AG20443 (cell line): ENCODE measurements at regions not wholly inside any gene's neighbourhood (a gene's known extent, or its start where the extent isn't known, plus 50 kb on each side); places are given as distances from the start of the nearest gene placed in this dataset.

Experiments used
- DNase-seq: peaks from one replicate; pipeline ENCODE4 v3.0.0; 2012; ENCODE audit warnings: low spot score, mixed read lengths

DNA sequence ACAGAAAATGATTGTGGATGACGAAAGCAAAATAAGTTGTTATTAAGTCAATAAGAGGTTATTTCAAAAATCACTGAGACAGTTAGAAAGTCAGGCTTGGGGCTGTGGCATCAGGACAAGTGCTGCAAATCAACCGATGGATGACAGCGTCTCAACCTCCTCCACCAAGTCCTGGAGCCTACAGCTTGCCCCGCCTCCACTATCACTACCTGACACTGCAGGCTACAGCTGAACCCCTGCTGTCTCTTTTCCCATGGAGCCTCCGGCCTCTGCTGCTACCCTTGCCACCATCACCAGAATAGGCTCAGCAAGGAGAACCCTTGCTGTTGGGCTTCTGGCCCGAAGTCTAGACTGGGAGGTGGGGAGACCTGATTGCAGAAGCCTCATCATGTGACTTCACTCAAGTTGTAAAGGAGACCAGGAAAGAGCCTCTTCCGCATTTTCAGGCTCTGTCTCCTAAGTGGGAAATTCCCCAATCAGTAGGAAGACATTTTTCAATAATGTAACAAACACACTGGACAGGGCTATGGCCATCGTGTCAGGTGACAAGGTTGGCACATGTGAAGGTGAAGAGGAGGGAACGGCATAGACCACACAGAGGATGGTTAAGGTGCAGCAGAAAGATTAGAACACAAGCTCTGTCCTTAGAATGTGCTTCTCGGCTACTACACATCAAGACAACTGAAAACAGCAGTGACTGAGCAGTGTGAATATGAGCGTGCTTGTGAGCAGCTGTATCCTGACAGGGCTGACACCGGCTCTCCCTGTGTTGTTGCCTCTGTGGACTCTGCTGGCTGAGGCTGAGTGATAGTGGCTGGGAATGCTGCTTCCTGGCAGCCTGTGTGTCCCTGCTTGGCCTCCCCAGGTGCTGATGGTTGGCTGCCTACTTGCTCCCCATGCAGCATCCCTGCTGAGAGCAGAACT is 660.7 kb downstream of the PTPRU start:
- no peak for DNase-seq

GRCh38 chr1:29896300-29896699 is 660.0 kb downstream of the PTPRU start:
- no peak for DNase-seq

DNA sequence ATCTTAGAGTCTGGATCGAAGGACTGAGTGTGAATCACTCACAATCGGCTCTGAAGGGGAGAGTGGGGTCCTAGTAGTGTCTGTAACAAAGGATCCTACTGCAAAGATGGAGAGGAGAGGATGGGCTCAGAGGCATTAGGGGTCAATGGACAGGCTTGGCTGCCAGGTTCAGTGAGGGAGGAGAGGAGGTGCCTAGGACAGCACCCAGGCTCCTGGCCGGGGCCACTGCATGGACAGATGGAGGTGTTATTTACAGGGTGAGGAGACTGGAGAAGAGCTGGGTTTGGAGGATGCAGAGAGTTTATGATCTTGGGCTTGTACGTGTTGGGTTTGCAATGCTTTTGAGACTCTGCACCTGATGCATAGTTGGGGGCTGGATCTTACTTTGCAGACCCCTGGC is 658.9 kb downstream of the PTPRU start:
- DNase-seq: no peak

GRCh38 chr1:29894311-29894710 is 658.0 kb downstream of the PTPRU start:
- no peak for DNase-seq

GRCh38 chr1:29893806-29894205 is 657.5 kb downstream of the PTPRU start:
- no peak for DNase-seq

- no peak for DNase-seq
Observed at GRCh38 chr1:29893046-29893723, 656.9 kb downstream of the PTPRU start.

GRCh38 chr1:29892247-29892646 is 655.9 kb downstream of the PTPRU start:
- no peak for DNase-seq

DNA sequence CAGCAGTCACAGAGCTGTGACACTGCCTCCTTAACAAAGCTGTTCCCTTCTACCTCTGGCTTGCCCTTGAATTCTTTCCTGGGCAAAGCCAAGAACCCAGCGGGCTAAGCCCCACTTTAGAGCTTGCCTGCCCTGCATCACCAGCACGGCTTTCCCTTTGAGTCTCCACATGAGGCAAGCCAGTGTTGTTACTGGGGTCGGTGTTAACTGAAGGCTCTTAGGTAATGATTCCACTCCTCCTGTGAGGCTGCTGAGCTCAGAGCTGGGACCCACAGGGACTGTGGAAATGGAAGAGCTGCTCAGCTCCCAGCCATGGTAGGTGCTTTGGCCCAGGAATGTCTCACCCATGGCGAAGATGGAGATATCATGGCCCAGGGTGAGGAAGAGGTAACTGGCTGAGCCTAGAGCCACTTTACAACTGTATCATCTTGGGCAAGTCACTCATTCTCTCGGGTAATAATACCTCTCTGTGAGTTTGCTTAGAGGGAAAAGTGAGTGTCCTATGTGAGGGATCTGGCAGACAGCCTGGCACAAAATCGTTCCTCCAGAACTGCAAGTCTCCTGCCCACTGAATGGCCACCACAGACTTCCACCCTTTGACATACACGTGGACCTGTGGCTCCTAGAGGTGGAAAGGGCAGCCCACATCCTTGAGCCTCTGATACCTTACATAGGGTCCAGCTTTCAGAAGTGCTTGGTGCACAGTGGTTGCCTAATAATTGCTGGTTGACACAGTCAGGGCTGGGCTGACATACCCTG is 654.1 kb downstream of the PTPRU start:
- DNase-seq: no peak

DNA sequence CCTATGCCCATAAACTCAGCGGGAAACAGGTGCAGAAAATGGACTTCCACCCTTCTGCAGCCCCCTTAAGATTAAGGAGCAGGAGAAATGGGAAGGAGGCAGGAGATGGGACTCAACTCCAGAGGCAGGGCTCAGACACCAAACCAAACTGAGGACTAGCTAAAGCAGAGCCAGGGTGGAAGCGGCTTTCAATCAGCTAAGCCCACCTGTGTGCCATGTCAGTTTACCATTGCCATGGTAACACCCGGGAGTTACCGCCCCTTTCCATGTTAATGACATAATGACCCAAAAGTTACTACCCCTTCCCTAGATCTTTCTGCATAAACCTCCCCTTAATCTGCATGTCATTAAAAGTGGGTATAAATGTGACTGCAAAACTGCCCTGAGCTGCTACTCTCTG is 653.5 kb downstream of the PTPRU start:
- no peak for DNase-seq

DNA sequence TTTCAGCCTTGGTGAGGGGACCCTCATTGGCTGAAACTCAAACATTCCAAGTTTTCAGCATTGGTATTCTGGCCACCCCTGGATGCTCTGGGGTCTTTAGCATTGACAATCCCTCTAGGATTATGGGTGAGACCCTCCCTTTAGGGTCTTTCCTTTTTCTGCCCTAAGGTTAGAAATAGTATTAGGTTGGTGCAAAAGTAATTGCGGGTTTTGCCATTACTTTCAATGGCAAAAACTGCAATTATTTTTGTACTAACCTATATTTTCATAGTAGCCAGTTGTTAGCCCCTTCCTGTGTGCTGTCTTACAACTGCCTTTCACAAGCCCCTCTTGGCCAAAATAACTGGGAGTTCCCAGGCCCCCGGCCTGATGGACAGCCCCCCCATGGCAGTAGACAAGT is 648.4 kb downstream of the PTPRU start:
- DNase-seq: no peak

DNA sequence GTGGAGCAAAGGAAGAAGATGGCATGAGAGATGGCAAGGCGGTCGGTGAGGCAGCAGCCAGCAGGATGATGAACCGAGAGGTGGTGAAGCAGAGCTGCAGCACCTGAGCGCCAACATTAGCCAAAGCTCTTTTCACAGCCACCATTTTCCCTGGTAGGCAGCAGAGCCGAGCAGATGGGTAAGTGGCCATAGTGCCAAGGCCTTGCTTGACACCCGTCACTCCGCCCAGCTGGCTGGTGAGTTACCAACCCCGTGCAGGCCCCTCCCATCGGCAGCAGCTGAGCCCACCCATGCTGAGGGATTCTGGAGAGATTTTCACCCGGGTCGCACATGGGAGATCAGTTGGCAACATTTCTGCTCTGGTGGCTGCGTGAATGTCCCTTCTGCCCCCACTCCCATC is 647.7 kb downstream of the PTPRU start:
- DNase-seq: no peak

DNA sequence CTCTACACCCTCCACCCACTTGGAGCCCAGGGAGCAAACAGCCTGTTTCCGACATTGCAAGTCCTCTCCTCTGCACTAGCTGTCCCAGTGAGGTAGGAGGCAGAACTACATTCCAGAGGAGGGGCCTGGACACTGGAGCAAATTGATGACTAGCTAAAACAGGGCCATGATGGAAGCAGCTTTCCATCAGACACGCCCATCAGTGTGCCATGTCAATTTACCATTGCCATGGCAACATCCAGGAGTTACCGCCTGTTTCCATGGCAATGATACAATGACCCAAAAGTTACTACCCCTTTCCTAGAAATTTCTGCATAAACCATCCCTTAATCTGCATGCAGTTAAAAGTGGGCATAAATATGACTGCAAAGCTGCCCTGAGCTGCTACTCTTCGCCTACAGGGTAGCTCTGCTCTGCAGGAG is 647.1 kb downstream of the PTPRU start:
- DNase-seq: no peak

- DNase-seq: no peak
Observed at GRCh38 chr1:29880556-29880955, 644.2 kb downstream of the PTPRU start.

- no peak for DNase-seq
Observed at GRCh38 chr1:29879217-29879616, 642.9 kb downstream of the PTPRU start.

- DNase-seq: no peak
Observed at GRCh38 chr1:29878501-29878900, 642.2 kb downstream of the PTPRU start.

DNA sequence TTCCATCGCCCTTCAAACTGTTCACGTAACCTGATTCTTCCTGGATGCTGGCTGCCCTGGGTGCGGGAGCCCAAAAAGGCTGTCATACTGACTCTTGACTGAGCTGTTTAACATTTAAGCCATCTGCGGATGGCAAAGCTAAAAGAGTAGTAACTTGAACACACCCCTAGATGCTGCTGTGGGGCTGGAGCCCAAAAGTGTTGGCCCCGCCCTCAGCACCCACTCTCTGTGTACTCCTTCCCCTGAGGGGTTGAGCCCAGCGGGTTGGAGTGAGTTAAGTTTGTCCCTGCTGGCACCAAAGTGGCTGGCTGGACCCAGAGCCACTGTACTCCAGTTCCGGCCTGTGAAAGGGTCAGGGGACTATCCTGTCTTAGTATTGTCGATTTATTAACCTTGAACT is 640.6 kb downstream of the PTPRU start:
- no peak for DNase-seq

DNA sequence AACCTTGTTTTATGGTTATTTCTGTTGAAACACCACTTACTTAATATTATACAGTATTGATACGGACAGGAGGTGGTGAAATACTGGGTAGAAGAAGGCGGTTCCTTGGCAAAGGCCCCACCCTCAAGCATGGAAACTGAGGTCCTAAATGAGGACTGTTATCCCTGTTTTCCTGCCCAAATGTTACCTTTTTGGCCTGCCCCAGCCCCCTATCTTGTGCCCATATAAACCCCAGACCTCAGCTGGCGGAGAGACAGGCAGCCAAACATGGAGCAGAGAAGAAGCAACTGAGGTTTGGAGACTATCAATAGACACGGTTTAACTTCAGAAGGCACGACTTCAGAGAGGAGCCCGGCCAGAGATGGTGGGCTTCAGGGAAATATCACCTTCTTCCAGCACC is 640.1 kb downstream of the PTPRU start:
- no peak for DNase-seq

DNA sequence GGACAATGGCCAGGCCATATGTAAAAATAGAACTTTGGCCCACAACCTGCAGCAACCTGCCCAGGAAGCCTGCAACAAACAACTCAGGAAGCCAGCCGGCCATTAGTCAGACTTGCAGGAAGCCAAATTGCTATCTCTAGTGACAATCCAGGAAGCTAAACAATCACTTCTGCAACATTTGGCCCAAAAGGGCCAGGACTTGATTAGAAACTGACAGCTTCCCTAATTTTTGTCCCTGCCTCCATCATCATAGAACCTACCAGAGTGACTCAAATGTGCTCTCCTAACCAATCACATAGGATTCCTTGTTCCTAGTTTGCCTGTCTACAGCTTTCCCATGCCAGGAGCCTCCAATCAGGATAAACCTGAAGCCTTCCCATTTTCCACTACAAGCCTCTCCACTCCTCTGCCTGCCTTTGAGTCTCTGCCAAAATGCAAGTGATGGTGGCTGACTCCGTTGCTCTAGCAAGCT is 639.3 kb downstream of the PTPRU start:
- no peak for DNase-seq

GRCh38 chr1:29870621-29871020 is 634.3 kb downstream of the PTPRU start:
- no peak for DNase-seq

DNA sequence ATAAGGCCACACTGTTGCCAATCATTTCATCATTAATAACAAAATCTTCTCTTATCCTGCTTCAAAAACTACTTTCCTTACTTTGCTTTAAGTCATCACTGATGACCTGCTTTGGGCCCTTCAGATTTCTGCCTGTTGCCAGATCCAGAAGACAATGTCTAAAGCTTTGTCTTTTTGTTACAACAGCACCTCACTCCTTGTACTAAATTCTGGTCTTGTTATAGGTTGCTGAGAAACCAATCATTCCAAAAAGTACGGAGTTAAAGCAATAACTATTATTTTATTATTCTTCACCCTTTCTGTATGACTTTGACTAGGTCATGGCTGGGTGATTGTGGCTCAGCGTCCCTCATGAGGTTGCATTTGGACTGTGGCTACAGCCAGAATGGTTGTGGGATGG is 633.5 kb downstream of the PTPRU start:
- no peak for DNase-seq

- no peak for DNase-seq
Observed at GRCh38 chr1:29868944-29869343, 632.6 kb downstream of the PTPRU start.

DNA sequence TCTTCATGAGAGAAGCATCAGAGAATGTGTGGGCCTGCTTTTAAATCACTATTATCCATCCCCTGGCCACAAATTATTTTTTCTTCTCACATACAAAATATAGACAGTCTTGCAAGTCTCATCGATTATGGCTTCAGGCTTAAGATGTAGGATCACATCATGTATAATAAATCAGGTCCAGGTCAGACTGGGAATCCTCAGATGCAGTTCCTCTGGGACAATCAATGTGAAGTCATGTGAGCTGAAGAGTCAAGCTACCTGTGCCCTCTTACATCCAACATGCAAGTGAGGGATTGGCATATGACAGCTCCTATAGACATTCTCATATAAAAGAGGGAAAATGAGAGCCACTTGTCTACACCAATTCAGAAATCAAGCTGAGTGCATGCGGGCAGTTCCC is 631.8 kb downstream of the PTPRU start:
- no peak for DNase-seq

GRCh38 chr1:29865051-29865450 is 628.7 kb downstream of the PTPRU start:
- DNase-seq: no peak
